Muscle of arm (tissue), 1 donor: ENCODE measurements at regions not wholly inside any gene's neighbourhood (a gene's known extent, or its start where the extent isn't known, plus 50 kb on each side); places are given as distances from the start of the nearest gene placed in this dataset.

ENCODE experiments used
- DNase-seq: peaks from one replicate; pipeline ENCODE4 v3.0.0-alpha.2; 2013

DNA sequence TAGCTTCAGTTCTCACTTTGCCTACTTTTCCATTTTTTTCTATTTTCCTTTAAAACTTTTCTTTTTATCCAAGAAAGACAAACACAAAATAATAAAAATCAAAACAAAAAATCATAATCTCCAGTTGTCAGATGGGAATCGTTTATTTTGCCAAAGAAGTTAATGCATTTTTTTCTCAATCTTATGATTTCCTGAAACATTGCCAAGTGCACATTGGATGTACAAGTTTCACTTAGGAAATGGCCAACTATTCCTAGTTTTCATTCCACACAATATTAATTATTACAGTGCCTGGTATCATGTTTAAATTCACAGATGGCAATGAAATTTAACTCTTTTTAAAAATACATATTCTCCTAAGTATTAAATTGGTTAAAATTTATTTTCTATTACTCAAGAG lies 1050.5 kb downstream of the TTLL7 start:
- no peak for DNase-seq

GRCh38 chr1:82947278-82947677 lies 1051.7 kb downstream of the TTLL7 start:
- DNase-seq = no peak

DNA sequence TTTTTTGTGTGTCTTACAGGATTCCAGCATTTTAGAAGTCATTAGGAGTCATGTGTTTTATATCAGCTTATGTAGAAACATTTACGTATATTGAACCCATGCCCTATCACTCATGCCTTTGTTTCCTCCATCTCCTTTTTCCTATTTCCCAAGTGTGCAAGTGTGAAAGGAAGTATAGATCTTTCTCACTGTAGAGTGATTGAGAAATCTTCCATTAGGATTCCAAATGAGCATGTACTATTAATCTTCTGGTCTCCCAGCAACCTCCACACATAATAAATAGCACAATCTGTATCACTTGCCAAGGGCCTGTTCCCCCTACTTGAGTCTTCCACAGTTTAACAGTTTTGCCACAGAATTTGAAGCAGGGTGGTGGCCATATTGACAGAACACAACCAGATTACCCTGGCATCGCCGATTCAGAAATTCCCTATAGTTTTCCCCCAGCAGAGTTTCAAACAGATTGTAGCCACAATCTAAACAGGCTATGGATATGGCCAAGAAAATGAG lies 1052.8 kb downstream of the TTLL7 start:
- DNase-seq = no peak

DNA sequence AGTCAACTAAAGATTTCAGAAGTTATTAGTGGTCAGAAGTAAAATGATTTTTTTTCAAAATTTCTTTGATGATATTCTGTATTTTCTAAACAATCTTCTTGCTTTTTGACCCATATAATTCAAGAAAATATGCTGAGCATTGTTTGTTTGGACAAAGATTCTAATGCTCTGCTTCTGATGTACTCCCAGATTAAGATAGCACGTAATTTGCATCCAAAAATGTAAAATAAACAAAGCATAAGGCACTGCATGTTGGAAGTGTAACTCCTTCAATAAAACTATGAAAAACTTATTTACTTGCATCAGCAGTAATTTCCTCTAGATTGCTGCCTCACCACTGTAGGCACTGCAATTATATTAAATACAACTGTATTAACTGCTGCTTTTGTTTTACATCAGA lies 1054.1 kb downstream of the TTLL7 start:
- no peak for DNase-seq

DNA sequence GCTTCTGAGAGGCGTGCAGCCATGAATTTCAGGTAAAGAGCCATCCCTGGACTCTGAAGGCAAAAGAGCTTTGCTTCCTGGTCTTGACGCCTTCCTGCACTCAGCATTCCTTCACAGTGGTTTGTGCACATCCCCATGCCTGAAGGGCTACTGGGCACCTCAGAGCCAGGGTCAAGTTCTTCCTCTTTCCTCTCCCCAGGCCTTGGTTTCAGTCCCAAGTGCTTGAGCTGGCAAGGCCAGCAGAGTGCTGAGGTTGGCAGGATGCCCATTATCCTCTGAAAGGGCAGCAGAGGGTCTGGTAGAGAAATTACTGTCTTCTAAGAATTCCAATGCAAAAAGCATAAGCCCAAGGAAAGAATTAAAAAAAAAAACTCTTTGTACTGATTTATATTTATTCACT lies 1064.9 kb downstream of the TTLL7 start:
- DNase-seq = no peak

GRCh38 chr1:82932727-82933126 lies 1066.2 kb downstream of the TTLL7 start:
- no peak for DNase-seq

DNA sequence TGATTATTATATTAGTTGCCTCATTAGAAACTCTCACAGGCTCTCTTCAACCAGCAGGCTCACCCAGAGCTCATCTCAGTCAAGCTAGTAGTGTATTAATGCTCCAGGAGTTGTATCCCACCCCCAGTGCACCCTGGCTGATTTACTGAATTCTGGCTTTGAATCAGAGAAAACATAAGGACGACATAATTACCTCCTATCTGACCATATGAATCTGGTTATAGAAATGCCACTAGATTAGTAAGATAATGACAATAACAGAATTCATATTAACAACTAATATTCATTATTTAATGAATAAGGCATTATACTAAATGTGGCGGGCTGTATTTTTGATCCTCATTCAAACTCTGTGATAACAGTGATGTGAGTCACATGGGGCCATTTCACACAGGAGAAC lies 1066.7 kb downstream of the TTLL7 start:
- DNase-seq = no peak

- no peak for DNase-seq
Measured at GRCh38 chr1:82931006-82931405, 1067.9 kb downstream of the TTLL7 start.

DNA sequence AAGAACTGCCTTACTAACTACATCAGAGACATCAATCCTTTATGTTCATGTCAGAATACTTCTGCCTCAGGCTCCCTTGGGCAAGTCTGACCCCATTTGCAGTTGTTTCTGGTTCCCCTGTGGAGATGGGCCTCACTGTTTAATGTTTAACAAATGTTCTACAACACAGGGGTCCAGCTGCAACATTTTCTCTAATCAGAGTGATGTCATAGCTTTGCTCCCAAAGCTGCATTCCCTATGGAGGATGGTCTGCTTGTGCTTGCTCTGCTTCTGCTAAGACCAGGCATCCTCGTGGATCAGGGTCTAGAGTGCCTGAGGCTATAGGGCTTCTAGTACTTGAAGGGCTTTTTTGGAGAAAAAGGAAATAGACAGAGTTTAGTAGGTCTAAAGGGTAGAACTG lies 1071.2 kb downstream of the TTLL7 start:
- no peak for DNase-seq

- DNase-seq = no peak
Measured at GRCh38 chr1:82924666-82925065, 1074.3 kb downstream of the TTLL7 start.

- no peak for DNase-seq
Measured at GRCh38 chr1:82923931-82924330, 1075.0 kb downstream of the TTLL7 start.

GRCh38 chr1:82921759-82922158 lies 1077.2 kb downstream of the TTLL7 start:
- no peak for DNase-seq

GRCh38 chr1:82920418-82921248 lies 1078.3 kb downstream of the TTLL7 start:
- no peak for DNase-seq

- no peak for DNase-seq
Measured at GRCh38 chr1:82919837-82920236, 1079.1 kb downstream of the TTLL7 start.

DNA sequence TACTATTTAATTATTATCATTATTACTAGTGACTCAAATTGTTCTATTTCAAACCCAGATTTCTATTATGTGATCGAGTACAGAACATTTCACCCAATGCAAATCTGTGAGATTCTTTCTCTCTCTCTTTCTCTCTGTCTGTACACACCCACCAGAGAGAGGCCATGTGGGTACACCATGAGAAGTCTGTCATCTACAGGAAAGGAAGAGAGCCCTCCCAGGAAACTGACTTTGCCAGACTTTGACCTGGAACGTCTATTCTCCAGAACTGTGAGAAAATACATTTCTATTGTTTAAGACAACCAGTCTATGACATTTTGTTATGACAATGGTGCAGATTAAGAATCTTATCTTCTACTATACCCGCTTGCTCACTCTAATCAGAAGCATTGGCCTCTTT lies 1091.6 kb downstream of the TTLL7 start:
- DNase-seq = no peak

DNA sequence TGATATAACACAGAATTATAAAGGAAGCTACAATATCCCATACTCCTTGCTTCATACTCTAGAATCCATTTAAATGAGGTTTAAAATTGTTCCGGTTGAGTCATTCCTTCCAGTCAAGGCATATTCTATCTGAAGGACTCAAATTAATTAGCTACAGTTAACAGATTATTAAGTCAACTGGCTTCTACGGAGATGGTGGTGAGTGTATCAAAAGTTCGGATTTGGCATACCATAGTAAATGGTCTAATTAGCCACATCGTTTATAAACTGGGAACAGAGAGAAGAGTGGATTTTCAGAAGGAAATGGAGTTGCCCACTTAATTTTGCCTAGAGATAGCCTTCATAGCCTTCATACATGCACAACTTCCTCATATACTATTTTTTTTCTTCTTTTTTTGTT lies 1095.3 kb downstream of the TTLL7 start:
- DNase-seq = no peak

- DNase-seq = no peak
Measured at GRCh38 chr1:82901561-82901960, 1097.4 kb downstream of the TTLL7 start.

- DNase-seq = no peak
Measured at GRCh38 chr1:82901118-82901517, 1097.8 kb downstream of the TTLL7 start.

GRCh38 chr1:82899017-82899416 lies 1098.3 kb downstream of the ADGRL2 start:
- DNase-seq = no peak

DNA sequence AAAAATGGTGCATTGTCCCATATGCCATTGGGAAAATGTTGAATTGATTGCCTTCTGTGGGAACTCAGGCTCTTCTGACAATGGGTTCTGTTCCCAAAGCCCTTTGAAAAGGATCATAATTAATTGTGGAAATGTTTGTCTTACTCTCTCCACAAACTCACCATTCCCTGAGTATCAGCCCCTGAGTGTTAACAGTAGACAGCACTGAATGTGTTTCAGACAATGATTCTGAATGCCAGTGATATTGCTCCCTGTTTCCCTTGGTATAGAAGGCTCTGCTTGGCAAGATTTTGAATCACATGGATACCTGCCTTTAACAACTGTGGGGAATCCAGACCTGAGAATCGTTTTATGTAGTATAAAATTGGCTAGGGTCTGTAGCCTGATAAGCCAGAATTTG lies 1096.8 kb downstream of the ADGRL2 start:
- DNase-seq = no peak

DNA sequence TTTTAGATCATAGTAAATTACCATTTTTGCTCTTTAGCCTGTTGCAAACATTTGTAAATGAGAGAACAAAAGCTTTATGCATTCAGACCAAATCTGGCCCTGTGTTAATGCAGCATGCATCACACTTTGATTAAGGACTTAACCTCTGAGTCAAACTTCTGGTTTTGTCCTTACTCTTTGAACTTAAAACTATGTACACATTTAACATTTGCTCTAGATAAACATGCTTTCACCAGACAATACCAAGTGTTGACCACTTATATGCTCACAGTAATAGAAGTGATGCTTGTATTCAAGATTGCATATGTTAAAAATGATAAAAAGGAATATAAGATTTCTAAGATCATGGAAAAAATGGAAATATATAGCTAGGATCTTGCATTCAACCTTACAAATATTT lies 1095.3 kb downstream of the ADGRL2 start:
- no peak for DNase-seq

DNA sequence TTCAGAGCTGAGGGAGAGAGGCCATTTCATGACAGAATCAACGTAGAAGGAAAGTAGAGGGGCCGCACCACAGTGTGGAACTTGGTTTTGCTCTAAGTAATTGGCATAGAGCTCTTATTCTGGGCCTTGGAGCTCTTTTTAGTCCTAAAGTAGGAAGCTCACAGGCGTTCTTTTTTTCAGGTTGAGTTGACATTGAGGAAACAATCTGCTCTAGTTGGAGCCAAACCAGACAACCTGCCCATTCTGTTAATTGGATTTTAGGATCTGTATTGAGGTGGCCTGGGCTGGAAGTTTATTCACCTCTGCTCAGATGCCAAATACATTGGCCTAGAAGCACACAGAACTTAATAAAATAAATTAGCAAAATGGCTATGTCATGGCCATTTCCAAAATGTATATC lies 1093.9 kb downstream of the ADGRL2 start:
- no peak for DNase-seq

- DNase-seq = no peak
Measured at GRCh38 chr1:82893712-82894470, 1093.2 kb downstream of the ADGRL2 start.
